HG02623 (cell line): ENCODE measurements at regions not wholly inside any gene's neighbourhood (a gene's known extent, or its start where the extent isn't known, plus 50 kb on each side); places are given as distances from the start of the nearest gene placed in this dataset.
"Not testable (repeated sequence)": the region's sequence is repeated elsewhere in the genome, so short reads cannot be mapped to it uniquely, and the experiment has no call there.

ENCODE experiments used
- ATAC-seq: cut with Tn5 transposase; IDR thresholded peaks from one replicate; pipeline ENCODE4 v1.9.1; 2021; ENCODE audit warnings: moderate library complexity; ENCODE audit not compliant: unreplicated experiment

GRCh38 chr13:56528040-56528790, 612.5 kb upstream of the PRR20A start:
- no peak for ATAC-seq

GRCh38 chr13:56530096-56530495, 610.6 kb upstream of the PRR20A start:
- no peak for ATAC-seq

GRCh38 chr13:56547921-56548320, 592.8 kb upstream of the PRR20A start:
- not testable (repeated sequence) for ATAC-seq

DNA sequence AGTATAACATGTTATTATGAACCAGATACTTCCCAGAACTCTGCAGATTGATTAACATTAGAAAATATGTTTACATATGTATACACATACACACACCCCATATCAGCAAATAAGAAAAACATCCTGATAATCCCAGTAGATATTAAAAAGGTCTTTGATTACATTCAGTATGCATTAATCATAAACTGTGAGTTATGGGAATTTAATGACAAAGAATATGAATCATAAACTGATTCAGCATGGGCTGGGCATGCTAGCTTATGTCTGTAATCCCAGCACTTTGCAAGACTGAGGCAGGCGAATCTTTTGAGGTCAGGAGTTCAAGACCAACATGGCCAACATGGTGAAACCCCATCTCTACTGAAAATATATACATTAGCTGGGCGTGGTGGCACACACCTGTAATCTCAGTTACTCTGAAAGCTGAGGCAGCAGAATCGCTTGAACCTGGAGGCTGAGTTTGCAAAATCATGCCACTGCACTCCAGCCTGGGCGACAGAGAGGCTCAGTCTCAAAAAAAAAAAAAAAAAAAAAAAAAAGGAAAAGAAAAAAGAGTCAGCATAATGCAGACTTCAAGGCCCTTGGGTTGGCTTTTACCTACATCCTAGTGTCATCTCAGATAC, 581.9 kb upstream of the PRR20A start:
- no peak for ATAC-seq

DNA sequence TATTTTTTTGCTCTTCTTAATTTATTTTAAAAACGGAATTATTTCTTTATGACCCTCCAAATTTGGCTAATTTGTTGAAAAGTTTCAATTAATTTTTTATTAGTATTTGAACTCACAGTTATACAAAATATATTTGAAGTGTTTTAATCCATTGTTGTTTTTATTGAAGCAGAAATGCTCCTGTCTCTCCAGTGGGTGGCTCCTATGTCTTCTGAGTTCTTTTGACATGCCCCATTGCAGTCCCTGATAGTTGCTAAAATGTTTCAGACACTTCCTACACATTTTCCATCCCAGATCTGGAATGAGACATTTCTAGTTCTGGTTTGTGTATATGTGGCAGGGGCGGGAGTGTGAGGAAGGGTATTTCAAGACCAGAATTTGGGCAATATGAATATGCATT, 579.4 kb upstream of the PRR20A start:
- no peak for ATAC-seq

GRCh38 chr13:56563663-56564062, 577.1 kb upstream of the PRR20A start:
- ATAC-seq = no peak

DNA sequence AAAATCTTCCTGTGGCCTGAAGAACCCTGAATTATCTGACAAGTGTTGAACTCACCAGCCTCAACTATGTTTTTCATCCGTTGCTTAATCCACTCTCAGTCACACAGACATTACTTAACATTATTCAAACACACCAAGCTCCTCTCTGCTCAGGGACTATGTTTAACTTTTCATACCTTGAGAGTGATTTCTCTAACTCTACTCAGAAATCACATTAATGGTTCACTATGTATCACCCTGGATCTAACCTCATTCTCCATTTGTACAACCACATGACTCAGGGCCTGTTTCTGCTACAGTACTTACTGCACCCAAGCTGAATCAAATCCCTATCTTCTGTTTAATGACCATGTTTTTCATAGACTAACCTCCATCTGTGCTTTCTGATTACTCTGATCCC, 553.7 kb upstream of the PRR20A start:
- ATAC-seq = no peak

DNA sequence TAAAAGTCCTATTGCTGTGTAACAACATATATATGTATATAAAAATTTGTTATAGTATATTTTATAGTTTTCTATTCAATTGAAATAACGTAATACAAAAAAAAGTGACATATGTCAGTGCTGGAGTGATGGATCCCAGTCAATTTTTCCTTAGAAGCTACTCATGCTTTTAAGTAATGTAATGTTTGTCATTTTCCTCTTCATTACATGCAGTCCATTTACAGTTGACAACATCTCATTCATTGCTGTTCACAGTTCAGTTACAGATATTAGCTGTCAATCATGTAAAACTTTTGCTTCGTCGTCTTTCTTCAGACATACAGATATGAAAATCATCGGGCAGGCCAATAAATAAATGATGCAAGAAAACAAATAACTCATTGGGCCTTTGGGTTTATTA, 525.1 kb upstream of the PRR20A start:
- no peak for ATAC-seq

DNA sequence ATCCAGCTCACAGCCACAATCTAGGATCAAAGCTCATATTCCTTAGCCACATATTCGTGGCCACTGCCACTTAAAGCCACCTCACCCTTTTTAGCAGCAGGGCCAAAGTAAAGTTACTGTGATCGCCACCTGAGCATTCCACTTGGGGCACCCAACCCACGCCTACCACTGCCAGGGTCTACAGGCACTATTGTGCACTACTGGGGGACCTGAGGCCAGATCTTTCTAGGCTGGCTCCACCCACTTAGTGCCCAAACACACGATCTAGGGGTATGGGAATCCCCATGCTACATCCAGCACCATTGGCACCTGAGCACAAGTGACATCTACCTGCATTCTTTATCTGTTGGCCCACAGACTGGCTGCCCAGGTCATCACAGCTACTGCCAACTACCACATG, 517.9 kb upstream of the PRR20A start:
- no peak for ATAC-seq

GRCh38 chr13:56628886-56629285, 511.8 kb upstream of the PRR20A start:
- not testable (repeated sequence) for ATAC-seq

- not testable (repeated sequence) for ATAC-seq
Measured at GRCh38 chr13:56631060-56631459, 509.7 kb upstream of the PRR20A start.

GRCh38 chr13:56653043-56653442, 487.7 kb upstream of the PRR20A start:
- ATAC-seq = no peak

DNA sequence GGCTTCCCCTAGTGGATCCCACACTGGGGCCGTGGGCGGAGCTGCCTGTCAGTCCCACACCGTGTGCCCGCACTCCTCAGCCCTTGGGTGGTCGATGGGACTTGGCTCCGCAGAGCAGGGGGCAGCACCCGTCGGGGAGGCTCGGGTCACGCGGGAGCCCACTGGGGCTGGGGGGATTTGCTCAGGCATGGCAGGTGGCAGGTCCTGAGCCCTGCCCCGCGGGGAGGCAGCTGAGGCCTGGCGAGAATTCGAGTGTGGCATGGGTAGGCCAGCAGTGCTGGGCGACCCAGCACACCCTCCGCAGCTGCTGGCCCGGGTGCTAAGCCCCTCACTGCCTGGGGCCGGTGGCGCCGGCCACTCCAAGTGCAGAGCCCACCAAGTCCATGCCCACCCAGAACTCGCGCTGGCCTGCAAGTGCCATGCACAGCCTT, 481.7 kb upstream of the PRR20A start:
- ATAC-seq = no peak

DNA sequence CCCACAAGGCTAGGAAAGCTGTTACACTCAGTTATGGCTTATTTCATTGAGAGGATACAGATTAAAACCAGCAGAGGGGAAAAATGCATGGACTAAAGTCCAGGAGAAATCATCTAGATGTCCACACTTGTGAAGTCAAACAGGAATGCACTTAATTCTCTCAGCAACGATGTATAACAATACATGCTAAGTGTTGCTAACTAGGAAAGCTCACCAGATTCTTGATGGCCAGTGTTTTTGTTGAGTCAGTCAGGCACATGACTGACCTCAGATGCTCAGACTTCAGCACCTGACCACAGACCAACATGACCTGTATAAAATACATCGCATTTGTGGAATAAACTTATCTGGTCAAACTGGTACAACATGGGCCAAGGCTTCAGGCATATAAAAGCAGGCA, 470.2 kb upstream of the PRR20A start:
- ATAC-seq = no peak

GRCh38 chr13:56681404-56681803, 459.3 kb upstream of the PRR20A start:
- ATAC-seq = no peak

- no peak for ATAC-seq
Measured at GRCh38 chr13:56687131-56687530, 453.6 kb upstream of the PRR20A start.

- ATAC-seq = no peak
Measured at GRCh38 chr13:56697011-56697410, 443.7 kb upstream of the PRR20A start.

GRCh38 chr13:56700324-56700723, 440.4 kb upstream of the PRR20A start:
- ATAC-seq = no peak

- ATAC-seq = no peak
Measured at GRCh38 chr13:56706485-56706884, 434.2 kb upstream of the PRR20A start.

GRCh38 chr13:56713656-56714055, 427.1 kb upstream of the PRR20A start:
- no peak for ATAC-seq

DNA sequence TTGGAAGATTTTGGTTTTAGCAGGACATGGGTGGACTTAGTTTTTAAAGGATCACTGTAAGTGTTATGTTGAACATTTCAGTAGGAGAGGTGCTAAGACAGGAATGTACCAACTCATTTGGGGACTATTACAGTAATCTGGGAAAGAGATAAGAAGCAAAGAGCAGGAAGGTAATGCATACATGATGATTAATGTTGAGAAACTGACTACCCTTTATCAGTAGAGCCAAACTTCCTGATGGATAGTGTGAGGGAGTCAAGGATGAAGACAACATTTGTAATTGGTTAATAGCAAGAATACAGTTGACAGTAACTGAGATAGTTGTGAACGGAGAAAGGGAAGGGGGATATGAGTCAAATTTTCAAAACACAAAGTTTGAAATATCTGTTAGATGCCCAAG, 421.9 kb upstream of the PRR20A start:
- ATAC-seq = no peak

GRCh38 chr13:56720841-56721240, 419.9 kb upstream of the PRR20A start:
- ATAC-seq = no peak

- ATAC-seq = no peak
Measured at GRCh38 chr13:56735537-56735942, 405.2 kb upstream of the PRR20A start.
